ENCODE measurements at regions not wholly inside any gene's neighbourhood (a gene's known extent, or its start where the extent isn't known, plus 50 kb on each side); places are given as distances from the start of the nearest gene placed in this dataset.

- TF ChIP-seq, protein P1, sequence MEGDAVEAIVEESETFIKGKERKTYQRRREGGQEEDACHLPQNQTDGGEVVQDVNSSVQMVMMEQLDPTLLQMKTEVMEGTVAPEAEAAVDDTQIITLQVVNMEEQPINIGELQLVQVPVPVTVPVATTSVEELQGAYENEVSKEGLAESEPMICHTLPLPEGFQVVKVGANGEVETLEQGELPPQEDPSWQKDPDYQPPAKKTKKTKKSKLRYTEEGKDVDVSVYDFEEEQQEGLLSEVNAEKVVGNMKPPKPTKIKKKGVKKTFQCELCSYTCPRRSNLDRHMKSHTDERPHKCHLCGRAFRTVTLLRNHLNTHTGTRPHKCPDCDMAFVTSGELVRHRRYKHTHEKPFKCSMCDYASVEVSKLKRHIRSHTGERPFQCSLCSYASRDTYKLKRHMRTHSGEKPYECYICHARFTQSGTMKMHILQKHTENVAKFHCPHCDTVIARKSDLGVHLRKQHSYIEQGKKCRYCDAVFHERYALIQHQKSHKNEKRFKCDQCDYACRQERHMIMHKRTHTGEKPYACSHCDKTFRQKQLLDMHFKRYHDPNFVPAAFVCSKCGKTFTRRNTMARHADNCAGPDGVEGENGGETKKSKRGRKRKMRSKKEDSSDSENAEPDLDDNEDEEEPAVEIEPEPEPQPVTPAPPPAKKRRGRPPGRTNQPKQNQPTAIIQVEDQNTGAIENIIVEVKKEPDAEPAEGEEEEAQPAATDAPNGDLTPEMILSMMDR (optimal IDR thresholded peaks at IDR 0.05 in 1 of 3, IDR thresholded peaks at IDR 0.05 in 1 of 3, conservative IDR thresholded peaks at IDR 0.05 in 1 of 3; ENCODE audit: extremely low read depth in 1 of 3, insufficient read depth in 2 of 3, low read length in 3 of 3), result no peak
- no peak for TF ChIP-seq EZH2 (IDR thresholded peaks at IDR 0.05; ENCODE audit: low read length)
Measured at GRCh38 chr21:27315373-27315772, 348.5 kb upstream of the ADAMTS5 start.
